KMS-11 (cell line): ENCODE measurements at regions not wholly inside any gene's neighbourhood (a gene's known extent, or its start where the extent isn't known, plus 50 kb on each side); places are given as distances from the start of the nearest gene placed in this dataset.

ENCODE experiments used
- H2AFZ ChIP-seq: fragments of 200-600 bp; sonication (generic); 2 replicates; pipeline ENCODE4 v1.6.1; 2016; ENCODE audit warnings: antibody characterized with exemption, mixed run types, low read depth
- H3K27ac ChIP-seq: fragments of 200-600 bp; sonication (generic); 2 replicates; pipeline ENCODE4 v1.6.1; 2016; ENCODE audit warnings: mild to moderate bottlenecking, mixed run types
- H3K27me3 ChIP-seq: fragments of 200-600 bp; sonication (generic); 2 replicates; pipeline ENCODE4 v1.6.1; 2017; ENCODE audit warnings: mild to moderate bottlenecking, low read depth, mixed run types, moderate library complexity; ENCODE audit not compliant: insufficient read depth
- H3K36me3 ChIP-seq: fragments of 200-600 bp; sonication (generic); 2 replicates; pipeline ENCODE4 v1.6.1; 2017; ENCODE audit warnings: mild to moderate bottlenecking, mixed run types; ENCODE audit not compliant: insufficient read depth
- H3K4me1 ChIP-seq: fragments of 200-600 bp; sonication (generic); 2 replicates; pipeline ENCODE4 v1.6.1; 2016; ENCODE audit warnings: mild to moderate bottlenecking, low read depth, mixed run types; ENCODE audit not compliant: poor library complexity, severe bottlenecking
- H3K4me2 ChIP-seq: fragments of 200-600 bp; sonication (generic); 2 replicates; pipeline ENCODE4 v1.7.0; 2016; ENCODE audit warnings: mild to moderate bottlenecking, mixed run types
- H3K4me3 ChIP-seq: fragments of 200-600 bp; sonication (generic); IDR thresholded peaks from 2 replicates; pipeline ENCODE4 v1.6.1; 2017; ENCODE audit warnings: low read depth, low read length, mixed read lengths; ENCODE audit not compliant: insufficient read depth
- H3K79me2 ChIP-seq: fragments of 200-600 bp; sonication (generic); 2 replicates; pipeline ENCODE4 v1.6.1; 2016; ENCODE audit warnings: low read depth, mixed run types; ENCODE audit not compliant: insufficient read depth
- H3K9ac ChIP-seq: fragments of 200-600 bp; sonication (generic); 2 replicates; pipeline ENCODE4 v1.6.1; 2016; ENCODE audit warnings: mild to moderate bottlenecking, mixed run types
- H4K20me1 ChIP-seq: fragments of 200-600 bp; sonication (generic); 2 replicates; pipeline ENCODE4 v1.6.1; 2016; ENCODE audit warnings: mild to moderate bottlenecking, mixed run types; ENCODE audit not compliant: insufficient read depth
- CTCF ChIP-seq: fragments of 200-600 bp; sonication (generic); conservative IDR thresholded peaks from 2 replicates; pipeline ENCODE4 v1.6.1; 2017; ENCODE audit warnings: low read depth, mild to moderate bottlenecking, antibody characterized with exemption, low read length, moderate library complexity, mixed read lengths

GRCh38 chr11:70577948-70578347, 179.6 kb downstream of the CTTN start:
- Histone ChIP-seq H3K79me2 (no peaks in the 10 kb centered on the region), H3K4me1 (no peaks in the 10 kb centered on the region), H4K20me1 (no peaks in the 10 kb centered on the region), H3K9ac (no peak overlapping the region), H3K27me3 (no peaks in the 10 kb centered on the region), H3K4me2 (no peak overlapping the region), H3K27ac (no peak overlapping the region), H2AFZ (no peak overlapping the region), H3K36me3 (no peaks in the 10 kb centered on the region), H3K4me3 (no peak overlapping the region)
- TF ChIP-seq CTCF, result no peak

- no peak overlapping the region for H3K27ac ChIP-seq
- H4K20me1 ChIP-seq, result no peaks in the 10 kb centered on the region
- no peak overlapping the region for H3K4me3 ChIP-seq
- no peak overlapping the region for H2AFZ ChIP-seq
- H3K4me1 ChIP-seq, result no peaks in the 10 kb centered on the region
- H3K27me3 ChIP-seq, result no peaks in the 10 kb centered on the region
- H3K36me3 ChIP-seq, result no peaks in the 10 kb centered on the region
- H3K79me2 ChIP-seq, result no peaks in the 10 kb centered on the region
- TF ChIP-seq CTCF, result no peak
- no peak overlapping the region for H3K4me2 ChIP-seq
- H3K9ac ChIP-seq, result no peak overlapping the region
Measured at GRCh38 chr11:70578371-70578770, 180.0 kb downstream of the CTTN start.

GRCh38 chr11:70578831-70579230, 180.5 kb downstream of the CTTN start:
- no peak for TF ChIP-seq CTCF
- Histone ChIP-seq H2AFZ (no peak overlapping the region), H3K36me3 (no peaks in the 10 kb centered on the region), H3K79me2 (no peaks in the 10 kb centered on the region), H4K20me1 (no peaks in the 10 kb centered on the region), H3K27me3 (no peaks in the 10 kb centered on the region), H3K27ac (no peak overlapping the region), H3K4me1 (no peaks in the 10 kb centered on the region), H3K4me3 (no peak overlapping the region), H3K9ac (no peak overlapping the region), H3K4me2 (no peak overlapping the region)

GRCh38 chr11:70579316-70579955, 181.1 kb downstream of the CTTN start:
- no peak for TF ChIP-seq CTCF
- Histone ChIP-seq H3K27ac (no peak overlapping the region), H3K4me1 (no peaks in the 10 kb centered on the region), H2AFZ (no peak overlapping the region), H4K20me1 (no peaks in the 10 kb centered on the region), H3K9ac (no peak overlapping the region), H3K27me3 (no peaks in the 10 kb centered on the region), H3K79me2 (no peaks in the 10 kb centered on the region), H3K4me2 (no peak overlapping the region), H3K36me3 (no peaks in the 10 kb centered on the region), H3K4me3 (no peak overlapping the region)
